Activated effector memory CD4-positive, alpha-beta T cell treated with anti-CD3 and anti-CD28 coated beads, Interleukin-2, amount 50 U/mL, for 16 hours (primary cell): ENCODE measurements at regions not wholly inside any gene's neighbourhood (a gene's known extent, or its start where the extent isn't known, plus 50 kb on each side); places are given as distances from the start of the nearest gene placed in this dataset.

Source experiments
- DNase-seq: peaks from one replicate; pipeline ENCODE4 v3.0.0-alpha.2; 2020

DNA sequence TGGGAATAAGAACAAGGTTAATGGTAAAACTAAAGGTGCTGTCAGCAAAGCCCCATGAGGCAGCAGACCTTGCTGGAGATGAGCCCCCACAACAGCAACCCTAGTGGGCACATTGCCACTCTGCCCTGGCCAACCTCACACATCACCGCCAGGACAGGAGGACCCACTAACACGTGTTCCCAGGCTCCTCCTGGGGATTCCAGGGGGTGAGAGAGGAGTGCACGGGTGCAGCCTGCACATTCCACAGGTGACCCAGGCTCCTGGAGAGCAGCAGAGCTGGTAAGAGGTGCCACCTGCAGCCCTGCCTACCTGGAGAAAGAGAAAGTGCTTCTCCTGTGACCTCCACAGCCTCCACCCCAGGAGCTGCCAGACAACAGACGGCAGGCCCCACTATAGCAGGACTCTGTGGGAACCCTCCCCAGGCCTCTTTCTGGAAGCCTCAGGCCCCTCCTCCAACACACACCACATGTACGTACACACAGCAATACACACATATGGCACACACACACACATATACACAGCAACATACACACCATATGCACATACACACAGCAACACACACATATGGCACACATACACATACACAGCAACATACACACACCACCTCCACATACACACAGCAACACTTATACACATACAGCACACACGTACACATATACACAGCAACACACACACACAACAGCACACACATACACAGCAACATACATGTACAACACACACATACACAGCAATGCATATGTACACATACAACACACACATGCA, 187.1 kb downstream of the GLI2 start:
- DNase-seq = no peak

GRCh38 chr2:120923426-120923825, 187.8 kb downstream of the GLI2 start:
- no peak for DNase-seq

- DNase-seq = no peak
These were observed 189.3 kb downstream of the GLI2 start for GRCh38 chr2:120924924-120925323.

DNA sequence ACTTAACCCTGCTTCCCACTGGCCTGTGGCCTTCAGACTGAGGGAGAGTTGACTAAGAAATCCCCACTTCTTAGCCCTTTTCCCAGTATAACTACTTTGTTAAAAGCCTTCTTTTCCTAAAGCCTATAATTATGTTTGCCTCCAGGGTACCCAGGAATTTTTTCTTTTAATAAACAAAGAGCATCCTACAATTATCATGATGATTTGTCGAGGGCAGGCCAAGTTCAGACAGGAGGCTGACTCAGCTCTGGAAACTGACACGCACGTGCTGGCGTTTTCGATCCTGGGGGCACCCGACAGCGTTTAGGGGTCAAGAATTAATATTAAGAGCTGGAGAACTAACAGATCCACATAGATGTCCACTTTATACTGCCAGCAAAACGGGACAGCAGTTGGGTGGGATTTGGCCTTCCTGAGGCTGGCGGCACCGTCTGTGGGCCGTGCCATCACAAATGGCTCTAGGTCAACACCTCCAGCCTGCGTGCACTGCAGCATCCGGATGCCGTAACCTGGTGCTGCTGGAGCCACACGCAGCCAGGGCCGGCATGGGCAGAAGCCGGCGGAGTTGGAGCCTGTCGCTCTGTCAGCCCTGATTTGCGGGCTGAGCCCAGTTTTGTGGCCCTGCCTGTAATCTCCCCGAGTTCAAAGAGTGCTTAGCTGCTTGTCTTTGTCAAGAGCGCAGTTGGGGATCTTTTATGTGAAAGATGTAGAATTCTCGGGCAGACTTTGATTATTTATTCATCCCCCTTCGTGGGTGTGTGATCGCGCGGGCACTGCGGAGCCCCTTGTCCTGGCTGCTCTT, 191.0 kb downstream of the GLI2 start:
- DNase-seq = no peak

- no peak for DNase-seq
These were observed 191.6 kb downstream of the GLI2 start for GRCh38 chr2:120927265-120927628.

GRCh38 chr2:120929829-120930228, 194.2 kb downstream of the GLI2 start:
- DNase-seq = no peak

GRCh38 chr2:120930236-120930635, 194.6 kb downstream of the GLI2 start:
- DNase-seq = no peak

GRCh38 chr2:120930864-120931263, 195.2 kb downstream of the GLI2 start:
- no peak for DNase-seq

- no peak for DNase-seq
These were observed 196.8 kb downstream of the GLI2 start for GRCh38 chr2:120932472-120932871.

GRCh38 chr2:120932881-120933280, 197.2 kb downstream of the GLI2 start:
- no peak for DNase-seq

GRCh38 chr2:120933693-120934573, 198.3 kb downstream of the GLI2 start:
- no peak for DNase-seq

- DNase-seq = no peak
These were observed 199.1 kb downstream of the GLI2 start for GRCh38 chr2:120934574-120935338.

DNA sequence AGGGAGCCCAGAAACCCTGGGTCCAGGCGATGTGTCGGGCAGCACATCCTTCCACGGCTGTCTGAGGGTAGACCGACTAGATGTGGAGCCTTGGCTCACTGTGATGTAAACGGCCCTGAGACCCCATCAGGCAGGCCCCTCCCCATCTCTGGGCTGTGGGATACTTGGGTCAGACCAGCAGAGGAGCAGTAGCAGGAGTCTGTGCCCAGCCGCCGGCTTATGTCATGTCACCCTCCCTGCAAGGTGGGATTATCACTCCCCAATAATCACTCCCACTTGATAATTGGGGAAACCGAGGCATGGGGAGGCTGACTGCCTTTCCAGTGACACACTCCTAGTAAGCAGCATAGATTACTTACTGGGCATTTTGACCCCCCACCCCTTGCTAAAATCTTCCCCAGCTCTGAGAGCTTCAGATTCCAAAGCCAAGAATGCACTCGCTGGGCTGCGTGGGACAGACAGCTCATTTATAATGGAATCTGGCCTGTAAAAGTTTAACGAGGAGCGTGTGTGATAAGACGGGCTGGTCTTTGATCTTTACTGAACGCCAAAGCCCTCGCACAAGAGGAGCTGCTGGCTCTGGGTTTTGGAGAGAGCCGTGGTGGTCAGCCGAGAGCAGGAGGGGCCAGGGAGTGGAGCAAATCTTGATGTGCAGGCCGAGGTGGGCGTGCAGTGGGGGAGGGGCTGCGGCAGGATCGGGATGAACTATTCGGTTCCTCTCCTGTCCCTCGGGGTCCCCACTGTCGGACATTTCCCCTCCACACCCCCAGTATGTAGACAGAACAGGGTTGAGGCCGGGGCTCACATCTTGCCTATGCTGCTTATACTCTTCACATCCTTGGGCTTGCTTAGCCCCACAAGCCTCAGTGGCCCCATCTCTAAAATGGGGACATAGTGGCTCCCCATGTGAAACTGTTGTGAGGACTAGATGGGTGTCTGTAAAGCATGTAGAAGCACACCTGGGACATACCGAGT, 200.0 kb downstream of the GLI2 start:
- DNase-seq = no peak

- no peak for DNase-seq
These were observed 201.0 kb downstream of the GLI2 start for GRCh38 chr2:120936476-120937334.

GRCh38 chr2:120937686-120938044, 202.0 kb downstream of the GLI2 start:
- DNase-seq = no peak

DNA sequence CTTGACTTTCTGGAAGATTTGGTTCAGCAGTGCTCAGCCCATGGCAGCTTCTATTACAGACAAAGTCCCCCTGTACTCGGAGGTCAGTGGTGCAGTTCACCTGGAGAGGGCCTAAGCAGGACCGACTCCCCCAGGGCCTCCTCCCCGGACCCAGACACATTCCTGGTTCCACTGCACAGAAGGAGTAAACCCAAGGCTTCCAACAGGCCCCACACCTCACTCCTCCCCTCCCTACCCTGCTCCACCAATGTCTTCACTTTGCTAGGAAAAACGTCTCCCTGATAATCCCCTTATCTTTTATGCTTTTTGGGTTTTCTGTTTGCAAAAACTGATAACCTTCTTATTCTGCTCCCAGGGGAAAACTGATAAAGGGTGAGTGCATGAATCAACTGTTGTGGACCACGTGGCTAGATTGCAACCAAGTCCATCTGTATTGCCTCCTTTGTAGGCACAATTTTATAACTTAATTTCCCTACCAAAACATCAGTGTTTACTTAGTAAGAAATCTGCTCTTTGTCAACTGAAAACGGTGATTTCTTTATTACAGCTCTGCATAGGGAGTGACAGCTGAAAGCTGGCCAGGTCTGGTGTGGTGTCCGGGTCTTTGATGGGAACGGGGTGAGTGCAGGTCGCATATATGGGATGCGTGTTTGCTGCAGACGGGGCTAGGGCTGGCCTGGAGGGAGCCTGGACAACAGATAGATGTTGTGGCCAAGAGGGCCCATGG, 202.5 kb downstream of the GLI2 start:
- no peak for DNase-seq

DNA sequence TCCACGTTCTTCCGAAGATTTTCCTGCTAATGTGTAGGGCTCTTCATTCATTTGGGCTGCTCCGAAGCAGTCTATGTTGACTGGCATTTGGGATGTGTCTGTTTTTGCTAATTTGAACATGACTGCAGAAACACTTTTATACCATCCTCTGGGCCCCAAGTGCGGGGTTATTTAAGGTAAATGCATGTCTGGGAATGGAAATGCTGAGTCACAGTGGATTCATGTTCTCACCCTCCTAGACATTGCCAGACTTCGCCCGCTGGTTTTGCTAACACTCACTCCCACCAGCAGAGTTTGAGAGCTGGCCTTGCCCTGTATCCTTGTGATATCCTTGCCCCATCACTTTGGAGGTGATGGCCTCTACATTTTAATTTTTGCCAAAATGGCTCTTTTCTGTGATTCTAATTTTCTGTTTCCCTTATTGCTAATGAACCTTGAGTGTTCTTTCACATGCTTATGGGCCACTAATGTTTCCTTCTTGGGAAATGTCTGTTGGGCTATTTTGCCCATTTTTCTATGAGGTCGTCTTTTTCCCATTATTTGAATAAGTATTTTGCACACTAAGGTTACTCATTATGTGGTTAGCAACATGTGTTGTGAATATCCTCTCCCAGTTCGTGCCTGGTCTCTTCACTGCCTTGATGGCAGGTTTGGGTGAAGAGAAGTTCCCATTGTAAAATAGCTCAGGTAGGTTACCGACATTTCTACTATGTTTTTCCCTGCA, 204.1 kb downstream of the GLI2 start:
- DNase-seq = no peak

DNA sequence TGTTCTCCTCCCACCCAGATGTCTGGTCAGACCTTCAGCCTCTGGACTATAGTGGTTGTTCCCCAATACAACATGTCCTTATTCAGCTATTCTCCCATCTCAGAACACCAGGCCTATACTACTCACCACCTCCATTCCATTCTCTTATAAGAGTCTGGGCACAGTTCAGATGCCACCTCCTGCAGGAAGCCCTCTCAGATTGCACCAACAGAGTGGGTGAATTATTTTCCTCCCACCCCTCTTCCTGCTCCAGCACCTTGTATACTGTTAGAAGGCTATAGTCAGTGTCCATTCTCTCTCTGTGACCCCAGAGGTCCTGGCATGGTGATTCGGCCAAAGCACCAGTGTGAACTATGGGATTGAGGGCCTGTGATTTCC, 204.6 kb downstream of the GLI2 start:
- no peak for DNase-seq

GRCh38 chr2:120940726-120941256, 205.1 kb downstream of the GLI2 start:
- no peak for DNase-seq
